Natural killer cell (primary cell): ENCODE measurements at regions not wholly inside any gene's neighbourhood (a gene's known extent, or its start where the extent isn't known, plus 50 kb on each side); places are given as distances from the start of the nearest gene placed in this dataset.

Experiments used
- ATAC-seq, 3 donors: fragments of 150-1000 bp in 2 of 3; fragments of 200-7000 bp in 1 of 3; cut with Tn5 transposase; 1 replicate in 1 of 3; 2 replicates in 2 of 3; pipeline ENCODE4 v1.10.0; 2021; ENCODE audit warnings: mild to moderate bottlenecking in 2 of 3, moderate library complexity in 2 of 3
- DNase-seq, 2 donors: peaks; one replicate each; pipeline versions ENCODE4 v3.0.0 to v3.0.0-alpha.2; 2013 to 2021; ENCODE audit warnings: mixed read lengths in 1 of 2
- H3K27ac ChIP-seq: one replicate; pipeline ENCODE4 v1.5.1; 2013; ENCODE audit warnings: mild to moderate bottlenecking, low read length
- H3K27me3 ChIP-seq: one replicate; pipeline ENCODE4 v1.6.1; 2013; ENCODE audit warnings: low read length; ENCODE audit not compliant: control insufficient read depth, insufficient read depth
- H3K36me3 ChIP-seq: one replicate; pipeline ENCODE4 v1.6.1; 2013; ENCODE audit warnings: low read length; ENCODE audit not compliant: control insufficient read depth, insufficient read depth
- H3K4me1 ChIP-seq: one replicate; pipeline ENCODE4 v1.6.1; 2013; ENCODE audit warnings: low read length; ENCODE audit not compliant: control insufficient read depth, insufficient read depth
- H3K4me3 ChIP-seq: one replicate; pipeline ENCODE4 v1.5.1; 2013; ENCODE audit warnings: low read length
- H3K9me3 ChIP-seq: one replicate; pipeline ENCODE4 v1.6.1; 2013; ENCODE audit warnings: low read length; ENCODE audit not compliant: control insufficient read depth, insufficient read depth
- H3K27ac Mint-ChIP-seq, 2 donors: one replicate each; pipeline ENCODE4 v1.8.0; 2022; ENCODE audit warnings: mild to moderate bottlenecking in 2 of 2, mixed read lengths in 2 of 2, moderate library complexity in 1 of 2
- H3K27me3 Mint-ChIP-seq, 2 donors: one replicate each; pipeline ENCODE4 v1.8.0; 2022; ENCODE audit warnings: low read depth in 2 of 2, mixed read lengths in 2 of 2
- H3K36me3 Mint-ChIP-seq: one replicate; pipeline ENCODE4 v1.8.0; 2022; ENCODE audit warnings: mixed read lengths
- H3K4me1 Mint-ChIP-seq, 2 donors: one replicate each; pipeline ENCODE4 v1.8.0; 2022; ENCODE audit warnings: mixed read lengths in 2 of 2
- H3K4me3 Mint-ChIP-seq: one replicate; pipeline ENCODE4 v1.8.0; 2022; ENCODE audit warnings: mild to moderate bottlenecking, moderate library complexity, mixed read lengths
- H3K9me3 Mint-ChIP-seq, 2 donors: one replicate each; pipeline ENCODE4 v1.8.0; 2022; ENCODE audit warnings: mixed read lengths in 2 of 2
- WGBS: methylation state at CpG from one replicate; pipeline ENCODE4 v1.1.7; 2013; ENCODE audit warnings: missing lambda C conversion rate; ENCODE audit not compliant: insufficient coverage; 5-methylcytosine and 5-hydroxymethylcytosine counted together
- intact Hi-C: fragments of 100-400 bp; cut with micrococcal nuclease; formaldehyde crosslinking; loops from one replicate; pipeline ENCODE4 v1.14.2; 2022
- TF ChIP-seq, protein P1 (sequence below): fragments of 200-600 bp; IDR thresholded peaks from one replicate; pipeline ENCODE4 v1.8.0; 2022; ENCODE audit warnings: antibody characterized with exemption

DNA sequence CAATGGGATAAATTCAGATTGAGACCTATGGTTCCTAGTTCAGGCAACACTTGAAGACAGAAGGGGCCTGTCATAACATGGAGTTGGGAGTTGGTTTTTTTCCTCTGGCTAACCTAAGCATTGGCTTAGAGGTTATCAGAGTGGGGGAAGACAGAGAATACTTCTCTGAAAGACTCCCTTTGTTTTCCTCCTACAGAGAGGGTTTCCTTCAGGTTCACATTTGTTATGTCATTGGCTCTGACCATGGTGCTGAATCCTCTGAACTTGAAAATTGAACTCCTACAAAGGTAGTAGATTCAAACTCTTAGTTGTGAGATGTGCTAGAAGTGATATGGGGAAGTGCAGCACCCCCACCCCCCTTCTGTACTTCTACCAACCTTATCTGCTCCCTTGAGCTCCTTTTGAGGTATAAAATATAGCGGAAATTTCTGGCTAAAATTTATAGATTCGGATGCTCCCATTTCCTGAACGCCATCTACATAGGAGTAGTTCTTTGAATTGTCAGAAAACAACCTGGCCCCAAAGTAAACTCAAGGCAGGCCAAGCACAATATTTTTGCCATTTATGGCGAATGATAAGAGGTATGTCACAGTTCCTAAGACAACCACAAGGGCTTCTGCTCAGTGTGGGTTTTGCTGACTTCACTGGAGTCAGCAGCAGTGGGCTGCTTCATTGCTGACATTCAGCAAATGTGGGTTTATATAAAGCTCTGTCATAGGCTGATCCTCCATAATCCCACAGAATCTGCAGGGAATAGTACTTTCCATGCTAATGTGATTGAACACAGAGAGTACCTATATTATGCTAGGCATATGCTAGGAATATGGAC, 131.6 kb upstream of the KLF14 start:
- Histone ChIP-seq H3K27me3 (no peaks in the 10 kb centered on the region), H3K27ac (no peak overlapping the region), H3K4me1 (no peaks in the 10 kb centered on the region), H3K36me3 (peaks cover 14% of the 10 kb centered on the region), H3K4me3 (no peak overlapping the region), H3K9me3 (peaks cover 5% of the 10 kb centered on the region)
- Mint-ChIP-seq H3K4me3 (no peak overlapping the region), H3K4me1 (peaks cover 0 to 5% of the 10 kb centered on the region in 2 donors), H3K9me3 (no peaks in the 10 kb centered on the region), H3K27me3 (no peaks in the 10 kb centered on the region), H3K36me3 (peaks cover 13% of the 10 kb centered on the region), H3K27ac (no peak overlapping the region)
- intact Hi-C loops, result no loop called here
- no peak for DNase-seq
- no peak for ATAC-seq
- TF ChIP-seq, protein P1, sequence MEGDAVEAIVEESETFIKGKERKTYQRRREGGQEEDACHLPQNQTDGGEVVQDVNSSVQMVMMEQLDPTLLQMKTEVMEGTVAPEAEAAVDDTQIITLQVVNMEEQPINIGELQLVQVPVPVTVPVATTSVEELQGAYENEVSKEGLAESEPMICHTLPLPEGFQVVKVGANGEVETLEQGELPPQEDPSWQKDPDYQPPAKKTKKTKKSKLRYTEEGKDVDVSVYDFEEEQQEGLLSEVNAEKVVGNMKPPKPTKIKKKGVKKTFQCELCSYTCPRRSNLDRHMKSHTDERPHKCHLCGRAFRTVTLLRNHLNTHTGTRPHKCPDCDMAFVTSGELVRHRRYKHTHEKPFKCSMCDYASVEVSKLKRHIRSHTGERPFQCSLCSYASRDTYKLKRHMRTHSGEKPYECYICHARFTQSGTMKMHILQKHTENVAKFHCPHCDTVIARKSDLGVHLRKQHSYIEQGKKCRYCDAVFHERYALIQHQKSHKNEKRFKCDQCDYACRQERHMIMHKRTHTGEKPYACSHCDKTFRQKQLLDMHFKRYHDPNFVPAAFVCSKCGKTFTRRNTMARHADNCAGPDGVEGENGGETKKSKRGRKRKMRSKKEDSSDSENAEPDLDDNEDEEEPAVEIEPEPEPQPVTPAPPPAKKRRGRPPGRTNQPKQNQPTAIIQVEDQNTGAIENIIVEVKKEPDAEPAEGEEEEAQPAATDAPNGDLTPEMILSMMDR, result no peak
- WGBS, result 96% methylated on average over 4 of the region's 4 CpGs

DNA sequence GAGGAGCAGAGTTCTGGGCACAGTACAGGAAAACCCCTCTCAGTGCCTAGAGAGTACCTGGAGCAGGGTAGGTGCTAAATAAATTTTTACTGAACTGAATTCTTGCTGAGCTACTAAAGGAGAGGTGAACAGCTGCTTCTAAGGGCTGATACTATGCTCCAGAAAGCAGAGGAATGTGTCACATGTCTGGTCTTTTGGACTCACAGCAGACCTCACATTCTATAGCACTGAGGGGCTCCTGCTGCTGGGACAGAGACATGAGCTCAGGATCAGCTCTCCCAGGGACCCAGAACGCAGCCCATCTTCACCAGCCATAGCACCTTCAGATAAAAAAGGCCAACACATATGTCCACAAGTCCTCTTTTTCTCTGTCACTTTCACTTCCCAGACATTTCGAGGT, 133.0 kb upstream of the KLF14 start:
- no peak overlapping the region for H3K27ac ChIP-seq
- Mint-ChIP-seq H3K36me3 (peaks cover 10% of the 10 kb centered on the region), H3K27ac (no peak overlapping the region), H3K27me3 (no peaks in the 10 kb centered on the region), H3K9me3 (no peaks in the 10 kb centered on the region), H3K4me3 (no peak overlapping the region), H3K4me1 (peaks cover 2 to 5% of the 10 kb centered on the region in 2 donors)
- H3K4me1 ChIP-seq, result no peaks in the 10 kb centered on the region
- TF ChIP-seq, protein P1, result no peak
- no peak overlapping the region for H3K4me3 ChIP-seq
- intact Hi-C loops, result no loop called here
- WGBS, result 100% methylated on average over 1 of the region's 2 CpGs
- no peaks in the 10 kb centered on the region for H3K9me3 ChIP-seq
- ATAC-seq, result no peak
- H3K36me3 ChIP-seq, result peaks cover 10% of the 10 kb centered on the region
- no peaks in the 10 kb centered on the region for H3K27me3 ChIP-seq
- DNase-seq, result no peak

DNA sequence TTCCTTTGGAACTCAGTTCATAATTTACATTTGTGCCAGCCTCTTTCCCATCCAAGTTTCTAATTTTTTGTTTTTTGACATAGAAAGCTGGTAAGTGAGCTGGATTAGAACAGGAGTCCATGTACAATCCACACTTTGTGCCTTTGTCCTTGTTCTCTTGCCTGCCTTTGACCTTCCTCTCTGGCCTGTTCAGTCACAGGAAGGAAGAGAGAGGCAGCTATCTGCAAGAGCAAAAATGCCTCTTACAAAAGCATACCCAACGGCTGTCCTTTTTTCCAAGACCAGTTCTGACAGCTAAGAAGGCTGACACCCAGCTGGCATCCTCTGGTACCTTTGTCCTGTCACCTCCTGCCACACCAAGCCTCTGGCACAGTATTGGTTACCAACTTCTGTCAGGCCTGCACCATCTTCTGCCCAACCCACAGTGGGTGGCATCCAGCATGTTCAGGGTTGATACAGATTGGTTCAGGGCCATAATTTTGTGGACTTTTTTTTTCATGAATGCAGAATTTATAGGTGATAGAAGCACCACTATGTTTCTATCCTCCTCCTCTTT, 133.7 kb upstream of the KLF14 start:
- Mint-ChIP-seq H3K27ac (no peak overlapping the region), H3K4me1 (peaks cover 5 to 7% of the 10 kb centered on the region in 2 donors), H3K4me3 (no peak overlapping the region), H3K36me3 (peaks cover 4% of the 10 kb centered on the region), H3K27me3 (no peaks in the 10 kb centered on the region), H3K9me3 (no peaks in the 10 kb centered on the region)
- no peaks in the 10 kb centered on the region for H3K9me3 ChIP-seq
- H3K4me1 ChIP-seq, result no peaks in the 10 kb centered on the region
- no peak for ATAC-seq
- intact Hi-C loops, result no loop called here
- H3K27ac ChIP-seq, result no peak overlapping the region
- no peaks in the 10 kb centered on the region for H3K27me3 ChIP-seq
- TF ChIP-seq, protein P1, result no peak
- no peak for DNase-seq
- no peak overlapping the region for H3K4me3 ChIP-seq
- WGBS, result 76% methylated on average over 1 of the region's 1 CpG
- peaks cover 10% of the 10 kb centered on the region for H3K36me3 ChIP-seq
